ENCODE measurements at regions not wholly inside any gene's neighbourhood (a gene's known extent, or its start where the extent isn't known, plus 50 kb on each side); places are given as distances from the start of the nearest gene placed in this dataset.

DNA sequence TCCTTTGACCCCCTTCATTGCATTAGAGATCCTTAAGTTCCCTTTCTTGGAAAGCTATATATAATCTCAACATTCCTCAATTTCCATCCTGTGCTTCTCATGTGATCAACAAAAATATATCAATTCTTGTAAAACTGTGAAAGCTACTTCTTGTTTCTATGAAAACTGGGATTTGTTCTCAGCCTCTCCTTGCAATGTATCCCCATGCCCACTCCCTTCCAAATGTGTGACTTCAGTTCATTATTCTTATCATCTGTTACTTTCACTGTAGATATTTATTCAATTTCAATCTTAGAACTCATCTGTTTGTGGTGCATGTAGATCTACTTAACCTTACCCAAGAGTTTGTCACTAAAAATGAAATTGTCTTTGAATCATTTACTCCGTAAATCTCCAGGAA, 260.6 kb downstream of the HIVEP2 start:
- no peak overlapping the region for H3K4me3 ChIP-seq (ENCODE audit: low read depth, low read length)
- H3K9me3 ChIP-seq (ENCODE audit: control insufficient read depth, insufficient read depth, low read depth, low read length): no peaks in the 10 kb centered on the region
- no peak overlapping the region for H3K27ac ChIP-seq (ENCODE audit: extremely low read depth, low read depth, low read length)
- no peaks in the 10 kb centered on the region for H3K36me3 ChIP-seq (ENCODE audit: control insufficient read depth in 2 of 2, insufficient read depth in 1 of 2, low read length in 2 of 2)
- no peaks in the 10 kb centered on the region for H3K4me1 ChIP-seq (ENCODE audit: control insufficient read depth, insufficient read depth, low read length)
- ChIA-PET CTCF (interaction anchor here (0.6 to 2.3 kb wide), 2 partner anchors 24 to 209 kb away, joined by 6 to 11 read pairs; no protein-coding TSS in a partner anchor), POLR2A (no interaction called here)
- no peak for TF ChIP-seq GLIS1 (tag by site-specific recombination; IDR thresholded peaks at IDR 0.05)
- TF ChIP-seq MEIS1 (CRISPR knock-in tag; IDR thresholded peaks at IDR 0.05; ENCODE audit: borderline replicate concordance): no peak
- no peak for TF ChIP-seq KLF8 (tag by site-specific recombination; IDR thresholded peaks at IDR 0.05)
- TF ChIP-seq ZSCAN18 (tag by site-specific recombination; IDR thresholded peaks at IDR 0.05): no peak
- TF ChIP-seq ZNF558 (tag by site-specific recombination; IDR thresholded peaks at IDR 0.05): no peak
- no peak for TF ChIP-seq OSR2 (tag by site-specific recombination; IDR thresholded peaks at IDR 0.05)
- no peak for TF ChIP-seq IKZF3 (tag by site-specific recombination; IDR thresholded peaks at IDR 0.05)
- TF ChIP-seq ZNF174 (tag by site-specific recombination; IDR thresholded peaks at IDR 0.05): no peak
- no peak for TF ChIP-seq ZNF19 (tag by site-specific recombination; IDR thresholded peaks at IDR 0.05; ENCODE audit: low read depth)
- no peak for TF ChIP-seq HOXA7 (CRISPR knock-in tag; IDR thresholded peaks at IDR 0.05; ENCODE audit: borderline replicate concordance)
- no peak for TF ChIP-seq ZNF843 (tag by site-specific recombination; IDR thresholded peaks at IDR 0.05)
- TF ChIP-seq, protein P1, sequence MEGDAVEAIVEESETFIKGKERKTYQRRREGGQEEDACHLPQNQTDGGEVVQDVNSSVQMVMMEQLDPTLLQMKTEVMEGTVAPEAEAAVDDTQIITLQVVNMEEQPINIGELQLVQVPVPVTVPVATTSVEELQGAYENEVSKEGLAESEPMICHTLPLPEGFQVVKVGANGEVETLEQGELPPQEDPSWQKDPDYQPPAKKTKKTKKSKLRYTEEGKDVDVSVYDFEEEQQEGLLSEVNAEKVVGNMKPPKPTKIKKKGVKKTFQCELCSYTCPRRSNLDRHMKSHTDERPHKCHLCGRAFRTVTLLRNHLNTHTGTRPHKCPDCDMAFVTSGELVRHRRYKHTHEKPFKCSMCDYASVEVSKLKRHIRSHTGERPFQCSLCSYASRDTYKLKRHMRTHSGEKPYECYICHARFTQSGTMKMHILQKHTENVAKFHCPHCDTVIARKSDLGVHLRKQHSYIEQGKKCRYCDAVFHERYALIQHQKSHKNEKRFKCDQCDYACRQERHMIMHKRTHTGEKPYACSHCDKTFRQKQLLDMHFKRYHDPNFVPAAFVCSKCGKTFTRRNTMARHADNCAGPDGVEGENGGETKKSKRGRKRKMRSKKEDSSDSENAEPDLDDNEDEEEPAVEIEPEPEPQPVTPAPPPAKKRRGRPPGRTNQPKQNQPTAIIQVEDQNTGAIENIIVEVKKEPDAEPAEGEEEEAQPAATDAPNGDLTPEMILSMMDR (tag by site-specific recombination; IDR thresholded peaks at IDR 0.05): no peak
- no peak for TF ChIP-seq ZBTB11 (tag by site-specific recombination; conservative IDR thresholded peaks at IDR 0.05; ENCODE audit: low read depth)
- no peak for TF ChIP-seq ZNF560 (tag by site-specific recombination; IDR thresholded peaks at IDR 0.05; ENCODE audit: borderline replicate concordance)
- no peak for TF ChIP-seq ZBTB21 (tag by site-specific recombination; IDR thresholded peaks at IDR 0.05)
- TF ChIP-seq BCL6B (tag by site-specific recombination; IDR thresholded peaks at IDR 0.05): no peak
- TF ChIP-seq ZNF624 (tag by site-specific recombination; IDR thresholded peaks at IDR 0.05): no peak
- TF ChIP-seq, protein P2, sequence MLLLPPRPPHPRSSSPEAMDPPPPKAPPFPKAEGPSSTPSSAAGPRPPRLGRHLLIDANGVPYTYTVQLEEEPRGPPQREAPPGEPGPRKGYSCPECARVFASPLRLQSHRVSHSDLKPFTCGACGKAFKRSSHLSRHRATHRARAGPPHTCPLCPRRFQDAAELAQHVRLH (tag by site-specific recombination; IDR thresholded peaks at IDR 0.05): no peak
- no peak for TF ChIP-seq ZNF311 (tag by site-specific recombination; IDR thresholded peaks at IDR 0.05; ENCODE audit: borderline replicate concordance)

All from HEK293 (cell line).